ENCODE measurements at regions not wholly inside any gene's neighbourhood (a gene's known extent, or its start where the extent isn't known, plus 50 kb on each side); places are given as distances from the start of the nearest gene placed in this dataset.

- no peaks in the 10 kb centered on the region for H3K4me1 ChIP-seq
- no peak overlapping the region for H3K27ac ChIP-seq
- intact Hi-C loops (cut with DNase I): no loop called here
- H3K27me3 ChIP-seq: no peaks in the 10 kb centered on the region
- TF ChIP-seq CTCF (IDR thresholded peaks at IDR 0.05) (no peak), POLR2A (IDR thresholded peaks at IDR 0.05) (no peak), POLR2AphosphoS5 (IDR thresholded peaks at IDR 0.05; ENCODE audit: insufficient read depth in 1 of 2, low read depth in 1 of 2) (no peak)
- no peaks in the 10 kb centered on the region for H3K36me3 ChIP-seq
- no peak for DNase-seq (ENCODE audit: extremely low spot score in 2 of 2)
- no peaks in the 10 kb centered on the region for H3K9me3 ChIP-seq
- no peak overlapping the region for H3K4me3 ChIP-seq
These were observed 598.5 kb upstream of the SPANXN1 start for GRCh38 chrX:144648788-144649187.

GRCh38 chrX:144681501-144681900 is 565.8 kb upstream of the SPANXN1 start:
- no peak for DNase-seq (ENCODE audit: extremely low spot score in 2 of 2)
- H3K36me3 ChIP-seq: no peaks in the 10 kb centered on the region
- H3K4me3 ChIP-seq: no peak overlapping the region
- no peak for TF ChIP-seq POLR2A (IDR thresholded peaks at IDR 0.05)
- no peak for TF ChIP-seq CTCF (IDR thresholded peaks at IDR 0.05)
- TF ChIP-seq POLR2AphosphoS5 (IDR thresholded peaks at IDR 0.05; ENCODE audit: insufficient read depth in 1 of 2, low read depth in 1 of 2): no peak
- no peaks in the 10 kb centered on the region for H3K9me3 ChIP-seq
- no peak overlapping the region for H3K27ac ChIP-seq
- intact Hi-C loops (cut with DNase I): no loop called here
- H3K4me1 ChIP-seq: no peaks in the 10 kb centered on the region
- H3K27me3 ChIP-seq: no peaks in the 10 kb centered on the region

GRCh38 chrX:144683247-144683646 is 564.1 kb upstream of the SPANXN1 start:
- DNase-seq (ENCODE audit: extremely low spot score in 2 of 2): no peak
- Histone ChIP-seq H3K27ac (no peak overlapping the region), H3K27me3 (no peaks in the 10 kb centered on the region), H3K9me3 (no peaks in the 10 kb centered on the region), H3K4me3 (no peak overlapping the region), H3K36me3 (no peaks in the 10 kb centered on the region), H3K4me1 (no peaks in the 10 kb centered on the region)
- no peak for TF ChIP-seq POLR2AphosphoS5 (IDR thresholded peaks at IDR 0.05; ENCODE audit: insufficient read depth in 1 of 2, low read depth in 1 of 2)
- TF ChIP-seq CTCF (IDR thresholded peaks at IDR 0.05): no peak
- no peak for TF ChIP-seq POLR2A (IDR thresholded peaks at IDR 0.05)
- intact Hi-C loops (cut with DNase I): no loop called here

GRCh38 chrX:144709841-144710240 is 537.5 kb upstream of the SPANXN1 start:
- no peaks in the 10 kb centered on the region for H3K36me3 ChIP-seq
- TF ChIP-seq POLR2A (IDR thresholded peaks at IDR 0.05) (no peak), POLR2AphosphoS5 (IDR thresholded peaks at IDR 0.05; ENCODE audit: insufficient read depth in 1 of 2, low read depth in 1 of 2) (no peak), CTCF (IDR thresholded peaks at IDR 0.05) (no peak)
- intact Hi-C loops (cut with DNase I): no loop called here
- H3K27ac ChIP-seq: no peak overlapping the region
- no peak overlapping the region for H3K4me3 ChIP-seq
- H3K9me3 ChIP-seq: no peaks in the 10 kb centered on the region
- no peaks in the 10 kb centered on the region for H3K4me1 ChIP-seq
- H3K27me3 ChIP-seq: no peaks in the 10 kb centered on the region
- DNase-seq (ENCODE audit: extremely low spot score in 2 of 2): no peak

- DNase-seq (ENCODE audit: extremely low spot score in 2 of 2): no peak
- TF ChIP-seq POLR2AphosphoS5 (IDR thresholded peaks at IDR 0.05; ENCODE audit: insufficient read depth in 1 of 2, low read depth in 1 of 2) (no peak), CTCF (IDR thresholded peaks at IDR 0.05) (no peak), POLR2A (IDR thresholded peaks at IDR 0.05) (no peak)
- no peaks in the 10 kb centered on the region for H3K9me3 ChIP-seq
- no peaks in the 10 kb centered on the region for H3K27me3 ChIP-seq
- H3K27ac ChIP-seq: no peak overlapping the region
- H3K4me3 ChIP-seq: no peak overlapping the region
- H3K4me1 ChIP-seq: no peaks in the 10 kb centered on the region
- intact Hi-C loops (cut with DNase I): no loop called here
- no peaks in the 10 kb centered on the region for H3K36me3 ChIP-seq
These were observed 532.0 kb upstream of the SPANXN1 start for GRCh38 chrX:144715337-144715736.
